Left hindlimb (tissue), 1 donor: ENCODE measurements at regions not wholly inside any gene's neighbourhood (a gene's known extent, or its start where the extent isn't known, plus 50 kb on each side); places are given as distances from the start of the nearest gene placed in this dataset.

ENCODE experiments used
- DNase-seq: peaks from one replicate; pipeline ENCODE4 v3.0.0-alpha.2; 2018

GRCh38 chr2:236857781-236858180 lies 227.9 kb upstream of the COPS8 start:
- no peak for DNase-seq

- peak; percentile 50 for DNase-seq
Observed at GRCh38 chr2:236858661-236859060, 227.0 kb upstream of the COPS8 start.

- no peak for DNase-seq
Observed at GRCh38 chr2:236859908-236860307, 225.8 kb upstream of the COPS8 start.

GRCh38 chr2:236861196-236861875 lies 224.4 kb upstream of the COPS8 start:
- DNase-seq, result no peak

GRCh38 chr2:236861944-236862343 lies 223.7 kb upstream of the COPS8 start:
- DNase-seq, result no peak

- DNase-seq, result no peak
Observed at GRCh38 chr2:236862526-236862925, 223.2 kb upstream of the COPS8 start.

GRCh38 chr2:236862961-236863728 lies 222.5 kb upstream of the COPS8 start:
- no peak for DNase-seq

GRCh38 chr2:236863729-236864126 lies 222.0 kb upstream of the COPS8 start:
- DNase-seq, result no peak

- DNase-seq, result no peak
Observed at GRCh38 chr2:236865052-236865451, 220.6 kb upstream of the COPS8 start.

GRCh38 chr2:236866542-236867340 lies 218.9 kb upstream of the COPS8 start:
- DNase-seq, result no peak

- DNase-seq, result no peak
Observed at GRCh38 chr2:236867441-236868260, 218.0 kb upstream of the COPS8 start.

GRCh38 chr2:236870370-236870769 lies 215.3 kb upstream of the COPS8 start:
- DNase-seq, result no peak

- DNase-seq, result peak; percentile 77
Observed at GRCh38 chr2:236871500-236872001, 214.1 kb upstream of the COPS8 start.

GRCh38 chr2:236872015-236872414 lies 213.7 kb upstream of the COPS8 start:
- DNase-seq, result no peak

GRCh38 chr2:236872981-236873380 lies 212.7 kb upstream of the COPS8 start:
- DNase-seq, result no peak

- DNase-seq, result no peak
Observed at GRCh38 chr2:236873636-236874035, 212.1 kb upstream of the COPS8 start.

- DNase-seq, result no peak
Observed at GRCh38 chr2:236874866-236875481, 210.7 kb upstream of the COPS8 start.

- no peak for DNase-seq
Observed at GRCh38 chr2:236875906-236876505, 209.7 kb upstream of the COPS8 start.

- no peak for DNase-seq
Observed at GRCh38 chr2:236876642-236877041, 209.0 kb upstream of the COPS8 start.

GRCh38 chr2:236877972-236878371 lies 207.7 kb upstream of the COPS8 start:
- DNase-seq, result no peak

GRCh38 chr2:236879416-236879963 lies 206.2 kb upstream of the COPS8 start:
- DNase-seq, result no peak
